ENCODE measurements at regions not wholly inside any gene's neighbourhood (a gene's known extent, or its start where the extent isn't known, plus 50 kb on each side); places are given as distances from the start of the nearest gene placed in this dataset.

DNA sequence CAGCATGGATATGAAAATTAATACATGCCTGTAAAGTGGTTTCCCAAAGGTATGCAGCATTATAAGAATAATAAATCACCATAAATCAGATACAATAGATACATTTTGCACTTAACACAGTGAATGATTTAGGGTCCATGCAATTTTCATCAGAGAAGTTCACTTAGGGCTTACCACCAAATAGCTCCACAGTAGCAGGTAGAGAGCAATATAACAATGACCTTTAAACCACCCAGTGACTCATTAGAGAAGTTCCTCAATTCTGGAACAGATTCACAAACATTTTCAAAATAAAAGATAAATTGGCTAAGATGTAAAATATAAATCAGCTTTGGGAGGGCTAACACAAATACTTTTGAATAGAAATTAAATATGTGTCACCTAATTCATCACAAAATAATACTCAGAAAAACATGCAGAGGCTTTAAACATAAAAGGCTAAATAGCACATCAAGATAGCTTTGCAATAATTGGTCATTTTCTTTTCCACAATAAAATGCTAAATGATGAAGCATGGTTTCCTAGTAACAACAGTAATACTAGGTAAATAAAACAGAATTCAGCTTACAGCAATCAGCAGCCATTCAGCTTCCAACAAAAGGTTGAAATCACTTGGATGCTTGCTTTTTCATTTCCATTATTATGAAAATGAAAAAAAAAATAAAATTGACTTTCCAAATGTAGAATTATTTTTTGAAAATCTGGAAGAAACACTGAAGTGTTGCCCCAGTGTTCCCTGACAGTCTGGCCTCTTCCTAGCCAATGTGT lies 84.3 kb upstream of the NBEA start:
- Histone ChIP-seq H3K4me3 (replicated peaks in 1 of 3) (no peak overlapping the region), H3K4me1 (no peaks in the 10 kb centered on the region), H3K27ac (no peak overlapping the region), H3K9me3 (no peaks in the 10 kb centered on the region), H3K27me3 (no peaks in the 10 kb centered on the region), H3K36me3 (no peaks in the 10 kb centered on the region)
- intact Hi-C loops (cut with DNase I), result no loop called here
- TF ChIP-seq CTCF (IDR thresholded peaks at IDR 0.05) (no peak), POLR2A (IDR thresholded peaks at IDR 0.05) (no peak)
- no peak for DNase-seq

- no peak overlapping the region for H3K27ac ChIP-seq
These were observed 79.8 kb upstream of the NBEA start for GRCh38 chr13:34862311-34862710.

DNA sequence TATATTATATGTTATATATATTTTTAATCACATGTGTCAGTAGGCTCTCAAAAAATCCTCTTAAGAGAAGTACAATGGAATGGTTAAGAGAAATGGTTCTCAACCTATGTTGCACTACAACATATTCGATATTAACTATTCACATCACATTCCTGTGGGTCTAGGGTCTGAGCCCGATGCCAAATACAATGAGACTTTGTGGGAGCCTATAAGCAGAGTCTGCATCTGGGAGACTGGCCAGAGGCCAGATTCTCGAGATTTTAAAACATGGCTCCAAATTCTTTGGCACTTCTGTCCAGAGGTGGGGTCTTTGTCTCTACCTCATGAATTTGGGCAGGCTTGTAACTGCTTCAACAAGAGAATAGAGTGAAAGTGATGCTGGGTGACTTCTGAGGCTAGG lies 79.4 kb upstream of the NBEA start:
- peaks cover 9 to 10% of the 10 kb centered on the region in 2 donors for H3K4me1 ChIP-seq
- WGBS, 2 donors, result 84 to 86% methylated on average over 3 of the region's 3 CpGs

More at GRCh38 chr13:34862311-34862710, 79.8 kb upstream of the NBEA start:
- WGBS, 2 donors, result 92 to 96% methylated on average over 2 of the region's 2 CpGs
- intact Hi-C loops (cut with DNase I), result no loop called here
- no peaks in the 10 kb centered on the region for H3K27me3 ChIP-seq
- no peaks in the 10 kb centered on the region for H3K36me3 ChIP-seq
- H3K9me3 ChIP-seq, result no peaks in the 10 kb centered on the region
- H3K4me1 ChIP-seq, result peaks cover 7 to 9% of the 10 kb centered on the region in 2 donors
- H3K4me3 ChIP-seq (replicated peaks in 1 of 3), result no peak overlapping the region
- TF ChIP-seq CTCF (IDR thresholded peaks at IDR 0.05), result no peak
- DNase-seq, result no peak

GRCh38 chr13:34863360-34864135 lies 78.5 kb upstream of the NBEA start:
- no peaks in the 10 kb centered on the region for H3K9me3 ChIP-seq
- no peak for DNase-seq
- TF ChIP-seq POLR2A (IDR thresholded peaks at IDR 0.05) (no peak), CTCF (IDR thresholded peaks at IDR 0.05) (no peak)
- intact Hi-C loops (cut with DNase I), result no loop called here
- WGBS, 2 donors, result 86 to 88% methylated on average over 4 of the region's 4 CpGs
- H3K27ac ChIP-seq, result no peak overlapping the region
- H3K36me3 ChIP-seq, result no peaks in the 10 kb centered on the region
- H3K27me3 ChIP-seq, result no peaks in the 10 kb centered on the region
- peaks cover 16 to 18% of the 10 kb centered on the region in 2 donors for H3K4me1 ChIP-seq
- H3K4me3 ChIP-seq (replicated peaks in 1 of 3), result no peak overlapping the region

More for the DNA sequence above, 79.4 kb upstream of the NBEA start:
- H3K27ac ChIP-seq, result no peak overlapping the region
- DNase-seq, result no peak
- no peak overlapping the region for H3K4me3 ChIP-seq (replicated peaks in 1 of 3)
- intact Hi-C loops (cut with DNase I), result no loop called here
- H3K27me3 ChIP-seq, result no peaks in the 10 kb centered on the region
- H3K9me3 ChIP-seq, result no peaks in the 10 kb centered on the region
- TF ChIP-seq POLR2A (IDR thresholded peaks at IDR 0.05) (no peak), CTCF (IDR thresholded peaks at IDR 0.05) (no peak)
- H3K36me3 ChIP-seq, result no peaks in the 10 kb centered on the region

GRCh38 chr13:34864671-34865070 lies 77.4 kb upstream of the NBEA start:
- H3K4me1 ChIP-seq, result peaks cover 16 to 18% of the 10 kb centered on the region in 2 donors
- no peaks in the 10 kb centered on the region for H3K36me3 ChIP-seq
- H3K27me3 ChIP-seq, result no peaks in the 10 kb centered on the region
- 90 to 96% methylated on average over 1 of the region's 1 CpG for WGBS, 2 donors
- no peak overlapping the region for H3K27ac ChIP-seq
- TF ChIP-seq CTCF (IDR thresholded peaks at IDR 0.05) (no peak), POLR2A (IDR thresholded peaks at IDR 0.05) (no peak)
- no peak for DNase-seq
- no peaks in the 10 kb centered on the region for H3K9me3 ChIP-seq
- intact Hi-C loops (cut with DNase I), result no loop called here
- H3K4me3 ChIP-seq (replicated peaks in 1 of 3), result no peak overlapping the region

Data from thyroid gland (tissue), 4 donors.